Mucosa of gallbladder (tissue), 1 donor: ENCODE measurements at regions not wholly inside any gene's neighbourhood (a gene's known extent, or its start where the extent isn't known, plus 50 kb on each side); places are given as distances from the start of the nearest gene placed in this dataset.
"Not testable (repeated sequence)": the region's sequence is repeated elsewhere in the genome, so short reads cannot be mapped to it uniquely, and the experiment has no call there.

ENCODE experiments used
- DNase-seq: peaks from one replicate; pipeline ENCODE4 v3.0.0-alpha.2; 2020; ENCODE audit warnings: low spot score
- donor health status: DM: no; HTN: no; CAD: no.

- DNase-seq, result no peak
Observed at GRCh38 chr7:98771941-98772603, 97.7 kb downstream of the TMEM130 start.

GRCh38 chr7:98774884-98775283 is 94.9 kb downstream of the TMEM130 start:
- no peak for DNase-seq

DNA sequence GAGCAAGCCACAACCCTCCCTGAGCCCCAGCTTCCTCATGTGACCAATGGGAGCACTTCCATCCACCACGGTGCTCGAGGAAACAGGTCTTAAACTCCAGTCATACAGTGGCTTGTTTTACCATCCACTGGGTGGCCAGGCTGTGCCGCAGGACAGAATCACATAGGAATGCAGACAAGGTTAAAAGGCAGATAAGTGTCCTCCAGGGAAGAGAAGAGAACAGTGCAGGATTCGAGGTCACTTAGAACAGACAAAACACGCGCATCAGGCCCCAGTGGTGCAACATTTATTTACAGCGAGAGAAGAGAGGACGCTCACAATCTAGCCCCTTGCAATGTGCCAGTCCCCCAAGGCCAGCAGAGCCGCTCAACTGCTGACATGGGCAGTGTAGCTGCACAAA is 92.8 kb downstream of the TMEM130 start:
- no peak for DNase-seq

GRCh38 chr7:98778421-98778820 is 91.4 kb downstream of the TMEM130 start:
- DNase-seq, result no peak

- DNase-seq, result no peak
Observed at GRCh38 chr7:98779800-98780587, 89.8 kb downstream of the TMEM130 start.

DNA sequence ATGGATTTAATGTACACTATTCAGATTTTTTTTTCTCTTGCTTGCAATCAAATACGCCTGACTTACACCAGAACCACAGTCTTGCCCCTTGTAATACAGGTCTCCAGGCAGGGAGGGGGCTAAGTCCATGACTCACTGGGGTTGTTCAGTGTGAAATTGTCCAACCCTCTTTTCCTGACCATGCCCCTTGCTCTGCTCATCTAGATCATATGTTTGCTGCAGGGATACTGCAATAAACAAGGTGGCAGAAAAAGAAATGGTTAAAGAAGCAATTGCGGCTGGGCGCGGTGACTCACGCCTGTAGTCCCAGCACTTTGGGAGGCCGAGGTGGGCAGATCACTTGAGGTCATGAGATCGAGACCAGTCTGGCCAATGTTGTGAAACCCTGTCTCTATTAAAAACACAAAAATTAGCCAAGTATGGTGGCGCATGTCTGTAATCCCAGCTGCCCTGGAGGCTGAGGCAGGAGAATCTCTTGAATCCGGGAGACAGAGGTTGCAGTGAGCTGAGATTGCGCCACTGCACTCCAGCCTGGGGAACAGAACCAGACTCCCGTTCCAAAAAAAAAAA is 85.5 kb downstream of the TMEM130 start:
- no peak for DNase-seq

DNA sequence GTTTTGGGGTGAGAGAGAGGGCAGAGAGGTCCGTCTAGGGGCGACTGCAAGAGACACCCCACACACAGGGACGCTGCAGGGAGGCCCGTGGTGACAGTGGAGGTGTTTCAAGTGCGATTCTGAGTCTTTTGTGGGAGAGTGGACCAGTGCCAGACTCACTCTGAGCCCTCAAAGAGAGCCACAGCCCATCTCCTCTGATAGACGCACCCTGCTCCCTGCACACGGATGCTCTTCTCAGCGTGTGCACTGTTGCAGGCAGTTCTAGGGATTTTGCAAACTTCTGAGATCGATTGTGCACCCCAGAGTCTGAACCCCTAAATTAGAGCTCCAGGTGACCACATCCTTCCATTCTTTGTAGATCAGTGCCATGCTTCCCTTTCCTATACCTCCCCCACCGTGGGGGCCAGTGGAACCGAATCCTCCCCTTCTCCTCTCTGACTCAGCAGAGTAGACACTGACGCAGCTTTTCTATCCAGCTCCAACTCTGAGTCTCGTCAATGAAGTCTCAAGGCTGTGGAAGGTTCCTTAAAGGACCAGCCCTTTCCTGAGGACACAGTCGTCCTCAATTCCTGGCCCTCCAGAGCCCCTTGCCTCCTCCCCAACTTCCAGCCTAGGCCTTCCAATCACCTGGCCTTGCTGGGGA is 83.8 kb downstream of the TMEM130 start:
- DNase-seq, result no peak

DNA sequence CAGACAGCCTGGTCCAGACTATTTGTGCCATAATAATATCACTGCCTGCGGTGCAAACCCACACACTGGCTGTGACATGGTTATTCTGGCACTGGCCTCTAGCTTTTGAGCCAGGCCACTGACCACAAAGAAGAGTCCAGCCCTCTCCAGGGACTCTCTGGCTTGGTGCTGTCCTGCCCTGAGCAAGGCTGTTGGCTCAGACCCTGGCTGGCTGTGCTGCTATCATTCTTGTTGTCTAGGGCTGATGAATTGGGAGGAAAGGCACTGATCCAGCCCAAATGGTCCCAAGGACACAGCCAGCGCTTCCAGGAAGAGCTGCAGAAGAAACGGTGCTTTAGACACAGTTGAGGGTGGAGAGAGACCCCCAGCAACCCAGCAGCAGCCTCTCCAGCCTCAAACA is 80.8 kb downstream of the TMEM130 start:
- no peak for DNase-seq

DNA sequence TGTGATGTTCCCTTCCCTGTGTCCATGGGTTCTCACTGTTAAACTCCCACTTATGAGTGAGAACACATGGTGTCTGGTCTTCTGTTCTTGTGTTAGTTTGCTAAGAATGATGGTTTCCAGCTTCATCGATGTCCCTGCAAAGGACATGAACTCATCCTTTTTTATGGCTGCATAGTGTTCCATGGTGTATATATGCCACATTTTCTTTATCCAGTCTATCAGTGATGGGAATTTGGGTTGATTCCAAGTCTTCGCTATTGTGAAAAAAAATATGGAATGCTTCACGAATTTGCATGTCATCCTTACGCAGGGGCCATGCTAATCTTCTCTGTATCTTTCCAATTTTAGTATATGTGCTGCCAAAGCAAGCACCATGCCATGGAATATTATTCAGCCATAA is 75.4 kb downstream of the TMEM130 start:
- DNase-seq, result not testable (repeated sequence)

GRCh38 chr7:98795741-98796493 is 73.9 kb downstream of the TMEM130 start:
- no peak for DNase-seq
